ENCODE measurements at regions not wholly inside any gene's neighbourhood (a gene's known extent, or its start where the extent isn't known, plus 50 kb on each side); places are given as distances from the start of the nearest gene placed in this dataset.

DNA sequence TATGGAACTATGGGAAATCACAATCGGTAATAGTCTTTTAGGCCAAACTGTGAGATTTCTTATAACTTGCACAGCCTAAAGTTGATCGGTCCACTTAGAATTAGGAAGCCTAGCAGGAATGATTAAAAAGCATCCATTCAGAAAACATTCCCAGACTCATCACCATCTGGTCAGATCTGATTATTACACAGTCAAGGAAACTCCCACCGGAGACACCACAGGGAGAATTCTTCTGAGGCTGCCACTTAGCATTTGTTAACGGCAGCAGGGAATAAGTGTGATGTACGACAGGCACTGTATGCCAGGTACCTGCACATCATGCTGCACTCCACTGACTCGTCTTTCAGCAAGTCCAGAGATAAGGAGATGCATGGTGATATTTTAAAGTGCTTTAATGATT is 227.6 kb upstream of the STEAP1 start:
- Histone ChIP-seq H3K36me3 (ENCODE audit: control insufficient read depth, low read length) (no peaks in the 10 kb centered on the region), H3K27me3 (ENCODE audit: control insufficient read depth, low read length) (no peaks in the 10 kb centered on the region), H3K4me2 (ENCODE audit: low read length) (no peak overlapping the region), H3K9me3 (ENCODE audit: control insufficient read depth, insufficient read depth, low read length) (no peaks in the 10 kb centered on the region), H3K4me1 (ENCODE audit: control insufficient read depth, low read length) (no peaks in the 10 kb centered on the region), H3K9me2 (replicated peaks; ENCODE audit: control insufficient read depth, low read length) (no peaks in the 10 kb centered on the region), H3F3A (ENCODE audit: control insufficient read depth, insufficient read depth) (no peaks in the 10 kb centered on the region), H3K79me2 (ENCODE audit: control insufficient read depth, low read length) (no peaks in the 10 kb centered on the region), H3K27ac (ENCODE audit: low read depth, low read length) (no peak overlapping the region), H3K4me3 (ENCODE audit: low read length) (no peak overlapping the region), H4K20me1 (ENCODE audit: control insufficient read depth, insufficient read depth, low read depth, low read length) (no peaks in the 10 kb centered on the region)
- no peak for TF ChIP-seq EZH2phosphoT487 (IDR thresholded peaks at IDR 0.05; ENCODE audit: borderline replicate concordance, low read length)
- TF ChIP-seq, protein P1, sequence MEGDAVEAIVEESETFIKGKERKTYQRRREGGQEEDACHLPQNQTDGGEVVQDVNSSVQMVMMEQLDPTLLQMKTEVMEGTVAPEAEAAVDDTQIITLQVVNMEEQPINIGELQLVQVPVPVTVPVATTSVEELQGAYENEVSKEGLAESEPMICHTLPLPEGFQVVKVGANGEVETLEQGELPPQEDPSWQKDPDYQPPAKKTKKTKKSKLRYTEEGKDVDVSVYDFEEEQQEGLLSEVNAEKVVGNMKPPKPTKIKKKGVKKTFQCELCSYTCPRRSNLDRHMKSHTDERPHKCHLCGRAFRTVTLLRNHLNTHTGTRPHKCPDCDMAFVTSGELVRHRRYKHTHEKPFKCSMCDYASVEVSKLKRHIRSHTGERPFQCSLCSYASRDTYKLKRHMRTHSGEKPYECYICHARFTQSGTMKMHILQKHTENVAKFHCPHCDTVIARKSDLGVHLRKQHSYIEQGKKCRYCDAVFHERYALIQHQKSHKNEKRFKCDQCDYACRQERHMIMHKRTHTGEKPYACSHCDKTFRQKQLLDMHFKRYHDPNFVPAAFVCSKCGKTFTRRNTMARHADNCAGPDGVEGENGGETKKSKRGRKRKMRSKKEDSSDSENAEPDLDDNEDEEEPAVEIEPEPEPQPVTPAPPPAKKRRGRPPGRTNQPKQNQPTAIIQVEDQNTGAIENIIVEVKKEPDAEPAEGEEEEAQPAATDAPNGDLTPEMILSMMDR (IDR thresholded peaks at IDR 0.05; ENCODE audit: low read depth, low read length, poor library complexity, severe bottlenecking) = no peak

- Histone ChIP-seq H3K4me1 (ENCODE audit: control insufficient read depth, low read length) (no peaks in the 10 kb centered on the region), H3K79me2 (ENCODE audit: control insufficient read depth, low read length) (no peaks in the 10 kb centered on the region), H3F3A (ENCODE audit: control insufficient read depth, insufficient read depth) (no peaks in the 10 kb centered on the region), H3K4me2 (ENCODE audit: low read length) (no peak overlapping the region), H3K4me3 (ENCODE audit: low read length) (no peak overlapping the region), H3K9me3 (ENCODE audit: control insufficient read depth, insufficient read depth, low read length) (no peaks in the 10 kb centered on the region), H3K36me3 (ENCODE audit: control insufficient read depth, low read length) (no peaks in the 10 kb centered on the region), H3K27me3 (ENCODE audit: control insufficient read depth, low read length) (no peaks in the 10 kb centered on the region), H3K27ac (ENCODE audit: low read depth, low read length) (no peak overlapping the region), H4K20me1 (ENCODE audit: control insufficient read depth, insufficient read depth, low read depth, low read length) (no peaks in the 10 kb centered on the region), H3K9me2 (replicated peaks; ENCODE audit: control insufficient read depth, low read length) (no peaks in the 10 kb centered on the region)
- TF ChIP-seq, protein P1 (IDR thresholded peaks at IDR 0.05; ENCODE audit: low read depth, low read length, poor library complexity, severe bottlenecking) = no peak
- no peak for TF ChIP-seq EZH2phosphoT487 (IDR thresholded peaks at IDR 0.05; ENCODE audit: borderline replicate concordance, low read length)
Observed at GRCh38 chr7:89927762-89928161, 226.5 kb upstream of the STEAP1 start.

DNA sequence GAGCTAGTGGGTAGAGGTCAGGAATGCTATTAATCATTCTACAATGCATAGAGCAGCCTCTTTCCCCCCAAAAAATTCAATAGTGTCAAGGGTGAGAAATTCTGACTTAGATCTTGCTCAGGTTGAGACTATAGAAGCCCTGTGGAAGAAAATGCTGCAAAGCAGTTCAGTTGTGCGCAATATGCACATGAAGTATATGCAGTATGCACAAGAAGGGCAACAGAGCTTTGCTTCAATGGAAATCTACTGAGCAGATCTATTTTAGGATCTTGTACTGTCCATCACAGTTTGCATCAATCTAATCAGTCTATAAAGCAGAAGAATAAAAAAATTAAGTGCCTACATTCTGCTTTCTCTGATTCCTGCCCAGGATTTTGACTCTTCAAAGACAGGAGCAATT is 225.8 kb upstream of the STEAP1 start:
- Histone ChIP-seq H3K79me2 (ENCODE audit: control insufficient read depth, low read length) (no peaks in the 10 kb centered on the region), H3K9me2 (replicated peaks; ENCODE audit: control insufficient read depth, low read length) (no peaks in the 10 kb centered on the region), H3K27ac (ENCODE audit: low read depth, low read length) (no peak overlapping the region), H3F3A (ENCODE audit: control insufficient read depth, insufficient read depth) (no peaks in the 10 kb centered on the region), H3K4me1 (ENCODE audit: control insufficient read depth, low read length) (no peaks in the 10 kb centered on the region), H3K4me2 (ENCODE audit: low read length) (no peak overlapping the region), H3K36me3 (ENCODE audit: control insufficient read depth, low read length) (no peaks in the 10 kb centered on the region), H3K27me3 (ENCODE audit: control insufficient read depth, low read length) (no peaks in the 10 kb centered on the region), H3K9me3 (ENCODE audit: control insufficient read depth, insufficient read depth, low read length) (no peaks in the 10 kb centered on the region), H3K4me3 (ENCODE audit: low read length) (no peak overlapping the region), H4K20me1 (ENCODE audit: control insufficient read depth, insufficient read depth, low read depth, low read length) (no peaks in the 10 kb centered on the region)
- TF ChIP-seq EZH2phosphoT487 (IDR thresholded peaks at IDR 0.05; ENCODE audit: borderline replicate concordance, low read length) = no peak
- TF ChIP-seq, protein P1 (IDR thresholded peaks at IDR 0.05; ENCODE audit: low read depth, low read length, poor library complexity, severe bottlenecking) = no peak

- no peak for TF ChIP-seq EZH2phosphoT487 (IDR thresholded peaks at IDR 0.05; ENCODE audit: borderline replicate concordance, low read length)
- TF ChIP-seq, protein P1 (IDR thresholded peaks at IDR 0.05; ENCODE audit: low read depth, low read length, poor library complexity, severe bottlenecking) = no peak
- Histone ChIP-seq H3K36me3 (ENCODE audit: control insufficient read depth, low read length) (no peaks in the 10 kb centered on the region), H3K27ac (ENCODE audit: low read depth, low read length) (no peak overlapping the region), H3K9me2 (replicated peaks; ENCODE audit: control insufficient read depth, low read length) (no peaks in the 10 kb centered on the region), H4K20me1 (ENCODE audit: control insufficient read depth, insufficient read depth, low read depth, low read length) (no peaks in the 10 kb centered on the region), H3K4me2 (ENCODE audit: low read length) (no peak overlapping the region), H3K4me1 (ENCODE audit: control insufficient read depth, low read length) (no peaks in the 10 kb centered on the region), H3F3A (ENCODE audit: control insufficient read depth, insufficient read depth) (no peaks in the 10 kb centered on the region), H3K27me3 (ENCODE audit: control insufficient read depth, low read length) (no peaks in the 10 kb centered on the region), H3K4me3 (ENCODE audit: low read length) (no peak overlapping the region), H3K79me2 (ENCODE audit: control insufficient read depth, low read length) (no peaks in the 10 kb centered on the region), H3K9me3 (ENCODE audit: control insufficient read depth, insufficient read depth, low read length) (no peaks in the 10 kb centered on the region)
Observed at GRCh38 chr7:89934101-89934500, 220.2 kb upstream of the STEAP1 start.
